K562 (cell line): ENCODE measurements at regions not wholly inside any gene's neighbourhood (a gene's known extent, or its start where the extent isn't known, plus 50 kb on each side); places are given as distances from the start of the nearest gene placed in this dataset.
"Not testable (repeated sequence)": the region's sequence is repeated elsewhere in the genome, so short reads cannot be mapped to it uniquely, and the experiment has no call there.

ENCODE experiments used
- ATAC-seq: fragments of 200-7000 bp; cut with Tn5 transposase; 3 replicates; pipeline ENCODE4 v1.9.1; 2020; ENCODE audit warnings: moderate library complexity
- BruUV-seq: library from RNA; stranded (reverse); fragments of 400-500 nt; replicated peaks from 2 replicates; lab custom pipeline; 2021; lab: Mats Ljungman, UMichigan
- CTCF ChIA-PET: fragments of 300-600 bp; formaldehyde crosslinking; extraction: SDS; loops from one replicate; lab custom pipeline; 2021; ENCODE audit warnings: low intra/inter-chr PET ratio; lab: Yijun Ruan, JAX
- POLR2A ChIA-PET: fragments of 300-600, 350-650 bp; sonication (Branson Sonifier 250); formaldehyde crosslinking; extraction: SDS; loops from one replicate; lab custom pipeline; 2021; ENCODE audit warnings: antibody characterized with exemption, inconsistent platforms; lab: Yijun Ruan, JAX
- DNase-seq, 4 experiments: peaks; one replicate each; pipeline versions ENCODE4 v3.0.0 to v3.0.0-alpha.2; 2011 to 2018; ENCODE audit warnings: low spot score in 3 of 4, mixed read lengths in 3 of 4; ENCODE audit errors: extremely low read depth in 1 of 4
- FAIRE-seq: peaks from 2 replicates; lab custom pipeline; 2011; peaks lifted over from hg19 to GRCh38; lab: Jason Lieb, UNC
- H2AFZ ChIP-seq: 2 replicates; pipeline ENCODE4 v1.6.0; 2011; ENCODE audit warnings: low read depth, low read length, control low read depth, inconsistent platforms
- H3K27ac ChIP-seq: fragments of 200-600 bp; 3 replicates; pipeline ENCODE4 v1.8.0; 2011; ENCODE audit warnings: low read depth, mild to moderate bottlenecking, control low read depth, inconsistent platforms, low read length, moderate library complexity, mixed read lengths; ENCODE audit errors: extremely low read depth
- H3K27me3 ChIP-seq, 2 experiments: fragments of 300-600 bp in 1 of 2; 2 replicates in 1 of 2; 3 replicates in 1 of 2; pipeline versions ENCODE4 v1.6.0 to v1.8.0; 2011; ENCODE audit warnings: inconsistent platforms in 2 of 2, low read length in 2 of 2, mild to moderate bottlenecking in 1 of 2, mixed read lengths in 1 of 2, moderate library complexity in 1 of 2; ENCODE audit not compliant: control insufficient read depth in 2 of 2, insufficient read depth in 2 of 2
- H3K36me3 ChIP-seq: fragments of 300-600 bp; 3 replicates; pipeline ENCODE4 v1.8.0; 2011; ENCODE audit warnings: mild to moderate bottlenecking, low read length, inconsistent platforms; ENCODE audit not compliant: control insufficient read depth, insufficient read depth
- H3K4me1 ChIP-seq, 2 experiments: fragments of 200-600 bp in 1 of 2; replicated peaks in 1 of 2; 2 replicates in 1 of 2; 3 replicates in 1 of 2; pipeline versions ENCODE4 v1.5.1 to v1.8.0; 2011; ENCODE audit warnings: inconsistent platforms in 2 of 2, low read length in 2 of 2, mild to moderate bottlenecking in 1 of 2, mixed read lengths in 1 of 2, moderate library complexity in 1 of 2; ENCODE audit not compliant: control insufficient read depth in 2 of 2, insufficient read depth in 2 of 2
- H3K4me2 ChIP-seq: 2 replicates; pipeline ENCODE4 v1.6.1; 2011; ENCODE audit warnings: low read length, control low read depth, inconsistent platforms, mixed read lengths; ENCODE audit not compliant: insufficient read depth
- H3K4me3 ChIP-seq: fragments of 200-600 bp; sonication (generic), shearing (Covaris generic); 2 replicates; pipeline ENCODE4 v1.5.1; 2016; ENCODE audit warnings: control low read depth, inconsistent platforms
- H3K79me2 ChIP-seq: fragments of 200-600 bp; 3 replicates; pipeline ENCODE4 v1.8.0; 2011; ENCODE audit warnings: low read length, inconsistent platforms; ENCODE audit not compliant: control insufficient read depth, insufficient read depth
- H3K9ac ChIP-seq, 2 experiments: 2 replicates each; pipeline versions ENCODE4 v1.6.0 to v1.6.1; 2011; ENCODE audit warnings: low read depth in 2 of 2, low read length in 2 of 2, control low read depth in 1 of 2, inconsistent platforms in 1 of 2, mild to moderate bottlenecking in 1 of 2, mixed read lengths in 1 of 2; ENCODE audit not compliant: insufficient read depth in 1 of 2
- H3K9me1 ChIP-seq: one replicate; pipeline ENCODE4 v1.6.0; 2011; ENCODE audit warnings: inconsistent platforms, mild to moderate bottlenecking, low read length, moderate library complexity; ENCODE audit not compliant: control insufficient read depth, insufficient read depth
- H3K9me3 ChIP-seq: replicated peaks from 2 replicates; pipeline ENCODE4 v1.5.1; 2011; ENCODE audit warnings: low read depth, low read length, inconsistent platforms; ENCODE audit not compliant: control insufficient read depth, insufficient read depth
- H4K20me1 ChIP-seq: replicated peaks from 2 replicates; pipeline ENCODE4 v1.6.1; 2011; ENCODE audit warnings: low read length, inconsistent platforms, mixed read lengths; ENCODE audit not compliant: control insufficient read depth, insufficient read depth
- HNRNPK ChIP-seq: fragments of 200-400 bp; formaldehyde crosslinking; IDR thresholded peaks from one replicate; pipeline ENCODE4 v1.6.1; 2018; ENCODE audit warnings: mild to moderate bottlenecking, low read depth, low read length; ENCODE audit not compliant: poor library complexity, severe bottlenecking
- POLR3G ChIP-seq: IDR thresholded peaks from 2 replicates; pipeline ENCODE4 v1.6.1; 2011; ENCODE audit not compliant: insufficient read length, insufficient replicate concordance; ENCODE audit errors: extremely low read depth
- RFX5 ChIP-seq: IDR thresholded peaks from 2 replicates; pipeline ENCODE4 v1.6.1; 2011; ENCODE audit warnings: low read depth, mild to moderate bottlenecking, improper control_type of control experiment, low read length
- TRIM25 ChIP-seq: fragments of 450-650 bp; IDR thresholded peaks from 2 replicates; pipeline ENCODE4 v1.7.0; 2016; ENCODE audit warnings: borderline replicate concordance
- USF1 ChIP-seq: sonication (generic); formaldehyde crosslinking; IDR thresholded peaks from 2 replicates; pipeline ENCODE4 v1.9.0; 2022; ENCODE audit warnings: mild to moderate bottlenecking, missing genetic modification reagents
- ZNF217 ChIP-seq: sonication (generic); formaldehyde crosslinking; IDR thresholded peaks from 2 replicates; pipeline ENCODE4 v1.8.0; 2022; ENCODE audit warnings: mild to moderate bottlenecking, missing genetic modification reagents
- ZNF780A ChIP-seq: fragments of 250-450 bp; sonication (Bioruptor Pico); IDR thresholded peaks from 2 replicates; pipeline ENCODE4 v1.5.0; 2021; ENCODE audit warnings: mild to moderate bottlenecking
- WGBS: fragments of 100-300 bp; shearing (Covaris generic); methylation state at CpG from one replicate; pipeline ENCODE4 v1.1.6; 2016; ENCODE audit warnings: low coverage, mixed read lengths; ENCODE audit not compliant: insufficient coverage; ENCODE audit errors: missing lambda C conversion rate; 5-methylcytosine and 5-hydroxymethylcytosine counted together
- in situ Hi-C: fragments of 300-500 bp; cut with MboI; formaldehyde crosslinking; loops from 4 replicates; pipeline ENCODE4 v1.15.0; 2018; ENCODE audit warnings: inconsistent platforms, mixed read lengths
- intact Hi-C: fragments of 100-400 bp; cut with micrococcal nuclease; formaldehyde crosslinking; loops from 2 replicates; pipeline ENCODE4 v1.14.2; 2022
- TF ChIP-seq, protein P1 (sequence below): fragments of 250-450 bp; sonication (Bioruptor Pico); IDR thresholded peaks from 2 replicates; pipeline ENCODE4 v1.5.1; 2021; ENCODE audit warnings: mild to moderate bottlenecking
- TF ChIP-seq, protein P2 (sequence below): fragments of 250-450 bp; sonication (Bioruptor Pico); IDR thresholded peaks from 2 replicates; pipeline ENCODE4 v1.8.0; 2021; ENCODE audit warnings: moderate library complexity, mild to moderate bottlenecking, inconsistent platforms
- TF ChIP-seq, protein P3 (sequence below): fragments of 450-650 bp; IDR thresholded peaks from 2 replicates; pipeline ENCODE4 v1.6.1; 2018; ENCODE audit not compliant: partially characterized antibody

- no peak for TF ChIP-seq TRIM25
- TF ChIP-seq POLR3G = no peak
- TF ChIP-seq, protein P1, sequence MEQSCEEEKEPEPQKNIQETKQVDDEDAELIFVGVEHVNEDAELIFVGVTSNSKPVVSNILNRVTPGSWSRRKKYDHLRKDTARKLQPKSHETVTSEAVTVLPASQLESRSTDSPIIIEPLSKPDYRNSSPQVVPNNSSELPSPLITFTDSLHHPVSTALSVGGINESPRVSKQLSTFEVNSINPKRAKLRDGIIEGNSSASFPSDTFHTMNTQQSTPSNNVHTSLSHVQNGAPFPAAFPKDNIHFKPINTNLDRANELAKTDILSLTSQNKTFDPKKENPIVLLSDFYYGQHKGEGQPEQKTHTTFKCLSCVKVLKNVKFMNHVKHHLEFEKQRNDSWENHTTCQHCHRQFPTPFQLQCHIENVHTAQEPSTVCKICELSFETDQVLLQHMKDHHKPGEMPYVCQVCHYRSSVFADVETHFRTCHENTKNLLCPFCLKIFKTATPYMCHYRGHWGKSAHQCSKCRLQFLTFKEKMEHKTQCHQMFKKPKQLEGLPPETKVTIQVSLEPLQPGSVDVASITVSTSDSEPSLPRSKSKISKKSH = no peak
- TF ChIP-seq USF1 (CRISPR knock-in tag) = no peak
- TF ChIP-seq HNRNPK = no peak
- TF ChIP-seq, protein P2, sequence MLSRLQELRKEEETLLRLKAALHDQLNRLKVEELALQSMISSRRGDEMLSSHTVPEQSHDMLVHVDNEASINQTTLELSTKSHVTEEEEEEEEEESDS = no peak
- TF ChIP-seq ZNF780A (CRISPR knock-in tag) = no peak
- TF ChIP-seq ZNF217 (CRISPR knock-in tag) = no peak
- no peak for TF ChIP-seq RFX5
- TF ChIP-seq, protein P3, sequence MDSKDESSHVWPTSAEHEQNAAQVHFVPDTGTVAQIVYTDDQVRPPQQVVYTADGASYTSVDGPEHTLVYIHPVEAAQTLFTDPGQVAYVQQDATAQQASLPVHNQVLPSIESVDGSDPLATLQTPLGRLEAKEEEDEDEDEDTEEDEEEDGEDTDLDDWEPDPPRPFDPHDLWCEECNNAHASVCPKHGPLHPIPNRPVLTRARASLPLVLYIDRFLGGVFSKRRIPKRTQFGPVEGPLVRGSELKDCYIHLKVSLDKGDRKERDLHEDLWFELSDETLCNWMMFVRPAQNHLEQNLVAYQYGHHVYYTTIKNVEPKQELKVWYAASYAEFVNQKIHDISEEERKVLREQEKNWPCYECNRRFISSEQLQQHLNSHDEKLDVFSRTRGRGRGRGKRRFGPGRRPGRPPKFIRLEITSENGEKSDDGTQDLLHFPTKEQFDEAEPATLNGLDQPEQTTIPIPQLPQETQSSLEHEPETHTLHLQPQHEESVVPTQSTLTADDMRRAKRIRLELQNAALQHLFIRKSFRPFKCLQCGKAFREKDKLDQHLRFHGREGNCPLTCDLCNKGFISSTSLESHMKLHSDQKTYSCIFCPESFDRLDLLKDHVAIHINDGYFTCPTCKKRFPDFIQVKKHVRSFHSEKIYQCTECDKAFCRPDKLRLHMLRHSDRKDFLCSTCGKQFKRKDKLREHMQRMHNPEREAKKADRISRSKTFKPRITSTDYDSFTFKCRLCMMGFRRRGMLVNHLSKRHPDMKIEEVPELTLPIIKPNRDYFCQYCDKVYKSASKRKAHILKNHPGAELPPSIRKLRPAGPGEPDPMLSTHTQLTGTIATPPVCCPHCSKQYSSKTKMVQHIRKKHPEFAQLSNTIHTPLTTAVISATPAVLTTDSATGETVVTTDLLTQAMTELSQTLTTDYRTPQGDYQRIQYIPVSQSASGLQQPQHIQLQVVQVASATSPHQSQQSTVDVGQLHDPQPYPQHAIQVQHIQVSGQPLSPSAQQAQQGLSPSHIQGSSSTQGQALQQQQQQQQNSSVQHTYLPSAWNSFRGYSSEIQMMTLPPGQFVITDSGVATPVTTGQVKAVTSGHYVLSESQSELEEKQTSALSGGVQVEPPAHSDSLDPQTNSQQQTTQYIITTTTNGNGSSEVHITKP = no peak
Observed at GRCh38 chr13:78060966-78061365, 142.3 kb upstream of the EDNRB start (continued).

- CTCF ChIA-PET, H3K9ac ChIP-seq, H3K27ac ChIP-seq, H4K20me1 ChIP-seq, H3K9me1 ChIP-seq, H3K4me3 ChIP-seq, DNase-seq, H2AFZ ChIP-seq, ATAC-seq, BruUV-seq, in situ Hi-C loops, H3K4me1 ChIP-seq, H3K27me3 ChIP-seq, H3K9me3 ChIP-seq, H3K79me2 ChIP-seq, FAIRE-seq, H3K4me2 ChIP-seq, POLR2A ChIA-PET, intact Hi-C loops, H3K36me3 ChIP-seq: not testable (repeated sequence)
- WGBS = 0% methylated on average over 2 of the region's 2 CpGs
Observed at GRCh38 chr13:78056865-78057264, 138.2 kb upstream of the EDNRB start.
